ENCODE measurements at regions not wholly inside any gene's neighbourhood (a gene's known extent, or its start where the extent isn't known, plus 50 kb on each side); places are given as distances from the start of the nearest gene placed in this dataset.

GRCh38 chr9:38482918-38483592 lies 58.8 kb upstream of the IGFBPL1 start (continued):
- no peak for TF ChIP-seq ZHX1 (conservative IDR thresholded peaks at IDR 0.05; ENCODE audit: low read length)
- no peak for TF ChIP-seq C11orf30 (IDR thresholded peaks at IDR 0.05; ENCODE audit: low read depth)
- no peak for TF ChIP-seq ZNF263 (CRISPR knock-in tag; IDR thresholded peaks at IDR 0.05; ENCODE audit: borderline replicate concordance)
- no peak for TF ChIP-seq LCOR (CRISPR knock-in tag; IDR thresholded peaks at IDR 0.05)
- no peak for TF ChIP-seq ZBED1 (IDR thresholded peaks at IDR 0.05)
- TF ChIP-seq ATF2 (CRISPR knock-in tag; IDR thresholded peaks at IDR 0.05): no peak
- no peak for TF ChIP-seq ZNF75A (CRISPR knock-in tag; IDR thresholded peaks at IDR 0.05)

- Histone ChIP-seq H3K9me3 (replicated peaks; ENCODE audit: control insufficient read depth, insufficient read depth, low read depth, low read length) (no peaks in the 10 kb centered on the region), H3K9me1 (ENCODE audit: control insufficient read depth, insufficient read depth, low read length) (no peaks in the 10 kb centered on the region), H3K4me2 (ENCODE audit: insufficient read depth, low read length) (no peak overlapping the region), H3K27ac (ENCODE audit: extremely low read depth, low read depth, low read length) (no peak overlapping the region), H3K9ac (ENCODE audit: insufficient read depth in 1 of 2, low read depth in 2 of 2, low read length in 2 of 2) (no peak overlapping the region), H3K4me1 (replicated peaks in 1 of 2; ENCODE audit: control insufficient read depth in 2 of 2, insufficient read depth in 2 of 2, low read length in 2 of 2) (peaks cover 0 to 3% of the 10 kb centered on the region in 2 experiments; a peak in 1 of 5 replicates), H3K4me3 (no peak overlapping the region), H3K36me3 (ENCODE audit: control insufficient read depth, insufficient read depth, low read length) (no peaks in the 10 kb centered on the region), H4K20me1 (replicated peaks; ENCODE audit: control insufficient read depth, insufficient read depth, low read length) (no peaks in the 10 kb centered on the region), H3K79me2 (ENCODE audit: control insufficient read depth, insufficient read depth, low read length) (no peaks in the 10 kb centered on the region), H3K27me3 (ENCODE audit: control insufficient read depth in 2 of 2, insufficient read depth in 2 of 2, low read length in 2 of 2) (no peaks in the 10 kb centered on the region; a peak in 1 of 5 replicates), H2AFZ (ENCODE audit: low read depth, low read length) (no peak overlapping the region)
- intact Hi-C loops (cut with micrococcal nuclease) (no loop called here), in situ Hi-C loops (cut with MboI) (no loop called here)
- BruUV-seq (replicated peaks): no TSS peak
- whole genome bisulfite sequencing (ENCODE audit: insufficient coverage, low coverage, missing lambda C conversion rate): 12% methylated on average over 15 of the region's 22 CpGs
- ChIA-PET CTCF (ENCODE audit: low intra/inter-chr PET ratio) (no interaction called here), POLR2A (interaction anchor here (0.7 kb wide), 2 partner anchors 30 to 175 kb away, joined by 3 to 4 read pairs; no protein-coding TSS in a partner anchor)
- DNase-seq (ENCODE audit: extremely low read depth in 1 of 4, low spot score in 3 of 4): no peak
- ATAC-seq: no peak
- TF ChIP-seq ZBTB9 (CRISPR knock-in tag; IDR thresholded peaks at IDR 0.05): no peak
- no peak for TF ChIP-seq PCBP2 (IDR thresholded peaks at IDR 0.05; ENCODE audit: low read depth, low read length, poor library complexity, severe bottlenecking)
- TF ChIP-seq CHD4 (IDR thresholded peaks at IDR 0.05; ENCODE audit: insufficient read depth, insufficient replicate concordance, low read depth, low read length, poor library complexity, severe bottlenecking): no peak
- no peak for TF ChIP-seq MXI1 (IDR thresholded peaks at IDR 0.05; ENCODE audit: low read depth, low read length)
- TF ChIP-seq ZNF408 (CRISPR knock-in tag; IDR thresholded peaks at IDR 0.05; ENCODE audit: low read depth): no peak
- no peak for TF ChIP-seq TBP (optimal IDR thresholded peaks at IDR 0.05; ENCODE audit: low read depth, low read length)
- no peak for TF ChIP-seq ZNF589 (CRISPR knock-in tag; IDR thresholded peaks at IDR 0.05; ENCODE audit: low read depth)
- FAIRE-seq: no peak
These were observed 54.0 kb upstream of the IGFBPL1 start for GRCh38 chr9:38478211-38478610.
